ENCODE measurements at regions not wholly inside any gene's neighbourhood (a gene's known extent, or its start where the extent isn't known, plus 50 kb on each side); places are given as distances from the start of the nearest gene placed in this dataset.

DNA sequence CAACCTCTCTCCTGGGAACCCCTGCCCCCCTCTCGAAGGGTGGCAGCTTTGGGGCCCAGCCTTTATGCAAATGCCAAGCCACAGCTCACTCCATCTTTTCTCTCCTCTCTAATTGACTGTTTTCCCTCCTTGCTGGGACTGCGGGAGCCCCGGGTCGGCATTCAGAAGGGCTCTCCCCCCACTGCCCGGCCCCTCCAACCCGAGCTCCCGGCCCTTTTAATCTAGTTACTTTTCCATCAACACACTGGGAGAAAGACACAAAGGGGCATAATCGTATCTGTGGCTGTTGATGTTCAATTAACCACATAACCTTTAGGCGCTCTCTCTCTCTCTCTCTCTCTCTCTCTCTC is 95.4 kb downstream of the INHBB start:
- no peak for TF ChIP-seq LBX2 (CRISPR knock-in tag; IDR thresholded peaks at IDR 0.05; ENCODE audit: borderline replicate concordance)
- TF ChIP-seq HDAC6 (IDR thresholded peaks at IDR 0.05; ENCODE audit: low read depth, low read length): no peak
- TF ChIP-seq SATB2 (CRISPR knock-in tag; IDR thresholded peaks at IDR 0.05): no peak
- TF ChIP-seq, protein P1, sequence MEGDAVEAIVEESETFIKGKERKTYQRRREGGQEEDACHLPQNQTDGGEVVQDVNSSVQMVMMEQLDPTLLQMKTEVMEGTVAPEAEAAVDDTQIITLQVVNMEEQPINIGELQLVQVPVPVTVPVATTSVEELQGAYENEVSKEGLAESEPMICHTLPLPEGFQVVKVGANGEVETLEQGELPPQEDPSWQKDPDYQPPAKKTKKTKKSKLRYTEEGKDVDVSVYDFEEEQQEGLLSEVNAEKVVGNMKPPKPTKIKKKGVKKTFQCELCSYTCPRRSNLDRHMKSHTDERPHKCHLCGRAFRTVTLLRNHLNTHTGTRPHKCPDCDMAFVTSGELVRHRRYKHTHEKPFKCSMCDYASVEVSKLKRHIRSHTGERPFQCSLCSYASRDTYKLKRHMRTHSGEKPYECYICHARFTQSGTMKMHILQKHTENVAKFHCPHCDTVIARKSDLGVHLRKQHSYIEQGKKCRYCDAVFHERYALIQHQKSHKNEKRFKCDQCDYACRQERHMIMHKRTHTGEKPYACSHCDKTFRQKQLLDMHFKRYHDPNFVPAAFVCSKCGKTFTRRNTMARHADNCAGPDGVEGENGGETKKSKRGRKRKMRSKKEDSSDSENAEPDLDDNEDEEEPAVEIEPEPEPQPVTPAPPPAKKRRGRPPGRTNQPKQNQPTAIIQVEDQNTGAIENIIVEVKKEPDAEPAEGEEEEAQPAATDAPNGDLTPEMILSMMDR (CRISPR knock-in tag; IDR thresholded peaks at IDR 0.05): no peak
- TF ChIP-seq ASH2L (IDR thresholded peaks at IDR 0.05; ENCODE audit: insufficient read length, low read depth, low read length): no peak
- TF ChIP-seq, protein P2, sequence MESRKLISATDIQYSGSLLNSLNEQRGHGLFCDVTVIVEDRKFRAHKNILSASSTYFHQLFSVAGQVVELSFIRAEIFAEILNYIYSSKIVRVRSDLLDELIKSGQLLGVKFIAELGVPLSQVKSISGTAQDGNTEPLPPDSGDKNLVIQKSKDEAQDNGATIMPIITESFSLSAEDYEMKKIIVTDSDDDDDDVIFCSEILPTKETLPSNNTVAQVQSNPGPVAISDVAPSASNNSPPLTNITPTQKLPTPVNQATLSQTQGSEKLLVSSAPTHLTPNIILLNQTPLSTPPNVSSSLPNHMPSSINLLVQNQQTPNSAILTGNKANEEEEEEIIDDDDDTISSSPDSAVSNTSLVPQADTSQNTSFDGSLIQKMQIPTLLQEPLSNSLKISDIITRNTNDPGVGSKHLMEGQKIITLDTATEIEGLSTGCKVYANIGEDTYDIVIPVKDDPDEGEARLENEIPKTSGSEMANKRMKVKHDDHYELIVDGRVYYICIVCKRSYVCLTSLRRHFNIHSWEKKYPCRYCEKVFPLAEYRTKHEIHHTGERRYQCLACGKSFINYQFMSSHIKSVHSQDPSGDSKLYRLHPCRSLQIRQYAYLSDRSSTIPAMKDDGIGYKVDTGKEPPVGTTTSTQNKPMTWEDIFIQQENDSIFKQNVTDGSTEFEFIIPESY (CRISPR knock-in tag; IDR thresholded peaks at IDR 0.05): no peak
- no peak for TF ChIP-seq EZH2 (conservative IDR thresholded peaks at IDR 0.05; ENCODE audit: low read depth, low read length)
- no peak for TF ChIP-seq MIER3 (CRISPR knock-in tag; IDR thresholded peaks at IDR 0.05; ENCODE audit: borderline replicate concordance)
- no peak for TF ChIP-seq ZEB1 (IDR thresholded peaks at IDR 0.05; ENCODE audit: insufficient replicate concordance, low read depth)
- TF ChIP-seq MYC (CRISPR knock-in tag; IDR thresholded peaks at IDR 0.05; ENCODE audit: borderline replicate concordance): no peak
